Activated CD8-positive, alpha-beta T cell treated with anti-CD3 and anti-CD28 coated beads for 36 hours (primary cell): ENCODE measurements at regions not wholly inside any gene's neighbourhood (a gene's known extent, or its start where the extent isn't known, plus 50 kb on each side); places are given as distances from the start of the nearest gene placed in this dataset.

ENCODE experiments used
- ATAC-seq: fragments of 200-7000 bp; cut with Tn5 transposase; one replicate; pipeline ENCODE4 v1.10.0; 2021; ENCODE audit warnings: mild to moderate bottlenecking, moderate library complexity
- CTCF ChIA-PET: fragments of 350-600 bp; sonication (Branson Sonifier 250); formaldehyde crosslinking; loops from one replicate; lab custom pipeline; 2021; ENCODE audit warnings: antibody characterized with exemption; lab: Charles Lee
- POLR2A ChIA-PET: fragments of 350-600 bp; sonication (Branson Sonifier 250); formaldehyde crosslinking; loops from one replicate; lab custom pipeline; 2021; ENCODE audit warnings: antibody characterized with exemption; lab: Charles Lee
- DNase-seq: peaks from one replicate; pipeline ENCODE4 v3.0.0-alpha.2; 2020
- H3K27ac Mint-ChIP-seq: one replicate; pipeline ENCODE4 v1.8.0; 2021; ENCODE audit warnings: mild to moderate bottlenecking, mixed read lengths
- H3K27me3 Mint-ChIP-seq: one replicate; pipeline ENCODE4 v1.8.0; 2021; ENCODE audit warnings: mixed read lengths
- H3K36me3 Mint-ChIP-seq: one replicate; pipeline ENCODE4 v1.8.0; 2021; ENCODE audit warnings: low read depth, mixed read lengths
- H3K4me1 Mint-ChIP-seq: one replicate; pipeline ENCODE4 v1.8.0; 2021; ENCODE audit warnings: low read depth, mixed read lengths
- H3K4me3 Mint-ChIP-seq: one replicate; pipeline ENCODE4 v1.8.0; 2021; ENCODE audit warnings: mild to moderate bottlenecking, moderate library complexity, mixed read lengths
- H3K9me3 Mint-ChIP-seq: one replicate; pipeline ENCODE4 v1.8.0; 2021; ENCODE audit warnings: mixed read lengths
- CTCF ChIP-seq: fragments of 200-600 bp; IDR thresholded peaks from one replicate; pipeline ENCODE4 v1.8.0; 2022; ENCODE audit warnings: antibody characterized with exemption, mild to moderate bottlenecking
- intact Hi-C: fragments of 100-400 bp; cut with micrococcal nuclease; formaldehyde crosslinking; loops from one replicate; pipeline ENCODE4 v1.10.0; 2022

GRCh38 chr13:84491952-84492351 lies 609.7 kb upstream of the SLITRK1 start:
- intact Hi-C loops: no loop called here
- H3K27ac Mint-ChIP-seq: no peak overlapping the region
- ATAC-seq (no peak), DNase-seq (no peak)
- no peaks in the 10 kb centered on the region for H3K36me3 Mint-ChIP-seq
- H3K4me1 Mint-ChIP-seq: no peaks in the 10 kb centered on the region
- H3K9me3 Mint-ChIP-seq: no peaks in the 10 kb centered on the region
- ChIA-PET POLR2A (no interaction called here), CTCF (no interaction called here)
- TF ChIP-seq CTCF: no peak
- no peaks in the 10 kb centered on the region for H3K27me3 Mint-ChIP-seq
- no peak overlapping the region for H3K4me3 Mint-ChIP-seq

- POLR2A ChIA-PET: no interaction called here
- no peak for TF ChIP-seq CTCF
- Mint-ChIP-seq H3K27ac (no peak overlapping the region), H3K27me3 (no peaks in the 10 kb centered on the region), H3K4me3 (no peak overlapping the region), H3K4me1 (no peaks in the 10 kb centered on the region), H3K36me3 (no peaks in the 10 kb centered on the region), H3K9me3 (no peaks in the 10 kb centered on the region)
- no peak for ATAC-seq
- intact Hi-C loops: no loop called here
- no peak for DNase-seq
- CTCF ChIA-PET: no interaction called here
Observed at GRCh38 chr13:84487752-84488151, 605.5 kb upstream of the SLITRK1 start.

- ChIA-PET POLR2A (no interaction called here), CTCF (no interaction called here)
- no peak overlapping the region for H3K4me3 Mint-ChIP-seq
- ATAC-seq: no peak
- H3K9me3 Mint-ChIP-seq: no peaks in the 10 kb centered on the region
- H3K36me3 Mint-ChIP-seq: no peaks in the 10 kb centered on the region
- H3K27ac Mint-ChIP-seq: no peak overlapping the region
- no peaks in the 10 kb centered on the region for H3K27me3 Mint-ChIP-seq
- intact Hi-C loops: no loop called here
- no peaks in the 10 kb centered on the region for H3K4me1 Mint-ChIP-seq
- DNase-seq: no peak
- TF ChIP-seq CTCF: no peak
Observed at GRCh38 chr13:84481958-84482357, 599.7 kb upstream of the SLITRK1 start.

- ChIA-PET POLR2A (no interaction called here), CTCF (no interaction called here)
- peaks cover 2% of the 10 kb centered on the region for H3K9me3 Mint-ChIP-seq
- no peak for DNase-seq
- intact Hi-C loops: no loop called here
- H3K4me1 Mint-ChIP-seq: no peaks in the 10 kb centered on the region
- no peaks in the 10 kb centered on the region for H3K36me3 Mint-ChIP-seq
- no peaks in the 10 kb centered on the region for H3K27me3 Mint-ChIP-seq
- TF ChIP-seq CTCF: no peak
- no peak overlapping the region for H3K4me3 Mint-ChIP-seq
- no peak for ATAC-seq
- no peak overlapping the region for H3K27ac Mint-ChIP-seq
Observed at GRCh38 chr13:84479656-84480055, 597.4 kb upstream of the SLITRK1 start.

- no peak for TF ChIP-seq CTCF
- POLR2A ChIA-PET: no interaction called here
- no peak for ATAC-seq
Observed at GRCh38 chr13:84470528-84470927, 588.3 kb upstream of the SLITRK1 start.

More at GRCh38 chr13:84470528-84470927, 588.3 kb upstream of the SLITRK1 start:
- intact Hi-C loops: no loop called here
- H3K4me3 Mint-ChIP-seq: no peak overlapping the region
- H3K27ac Mint-ChIP-seq: no peak overlapping the region
- CTCF ChIA-PET: no interaction called here
- H3K36me3 Mint-ChIP-seq: no peaks in the 10 kb centered on the region
- no peaks in the 10 kb centered on the region for H3K4me1 Mint-ChIP-seq
- no peaks in the 10 kb centered on the region for H3K27me3 Mint-ChIP-seq
- H3K9me3 Mint-ChIP-seq: no peaks in the 10 kb centered on the region
- DNase-seq: no peak
